Astrocyte (in vitro differentiated cells and primary cell): ENCODE measurements at regions not wholly inside any gene's neighbourhood (a gene's known extent, or its start where the extent isn't known, plus 50 kb on each side); places are given as distances from the start of the nearest gene placed in this dataset.

Experiments used
- CTCF ChIP-seq: IDR thresholded peaks from 2 replicates; pipeline ENCODE4 v1.5.1; 2011; ENCODE audit warnings: low read depth, mild to moderate bottlenecking, inconsistent platforms, low read length, moderate library complexity; ENCODE audit not compliant: insufficient read depth
- EZH2 ChIP-seq: IDR thresholded peaks from 2 replicates; pipeline ENCODE4 v1.6.1; 2012; ENCODE audit warnings: mild to moderate bottlenecking, low read length, inconsistent platforms; ENCODE audit not compliant: insufficient read depth

- TF ChIP-seq EZH2: no peak
- TF ChIP-seq CTCF: no peak
Measured at GRCh38 chr6:135740580-135740979, 110.9 kb upstream of the PDE7B start.
